PC-9 (cell line): ENCODE measurements at regions not wholly inside any gene's neighbourhood (a gene's known extent, or its start where the extent isn't known, plus 50 kb on each side); places are given as distances from the start of the nearest gene placed in this dataset.

ENCODE experiments used
- BruUV-seq: library from RNA; stranded (reverse); fragments of 400-500 nt; replicated peaks from 2 replicates; lab custom pipeline; 2021; lab: Mats Ljungman, UMichigan
- CTCF ChIA-PET: fragments of 300-600 bp; sonication (Branson Sonifier 250); formaldehyde crosslinking; loops from one replicate; lab custom pipeline; 2022; ENCODE audit warnings: antibody characterized with exemption; lab: Charles Lee
- POLR2A ChIA-PET: fragments of 300-600 bp; sonication (Branson Sonifier 250); formaldehyde crosslinking; loops from one replicate; lab custom pipeline; 2022; ENCODE audit warnings: antibody characterized with exemption; ENCODE audit not compliant: unreplicated experiment; lab: Charles Lee
- DNase-seq, 2 experiments: peaks; one replicate each; pipeline versions ENCODE4 v3.0.0 to v3.0.0-alpha.2; 2015 to 2022; ENCODE audit warnings: mixed read lengths in 1 of 2
- H2AFZ ChIP-seq: fragments of 200-600 bp; sonication (generic); 2 replicates; pipeline ENCODE4 v1.8.1; 2017; ENCODE audit warnings: antibody characterized with exemption
- H3F3A ChIP-seq: fragments of 200-600 bp; sonication (generic); 2 replicates; pipeline ENCODE4 v1.8.1; 2017; ENCODE audit warnings: antibody characterized with exemption, mild to moderate bottlenecking, low read depth; ENCODE audit not compliant: insufficient read depth
- H3K27ac ChIP-seq: fragments of 200-600 bp; sonication (generic); 2 replicates; pipeline ENCODE4 v1.6.1; 2016; ENCODE audit warnings: mixed run types
- H3K27me3 ChIP-seq: fragments of 200-600 bp; sonication (generic); 2 replicates; pipeline ENCODE4 v1.6.1; 2016; ENCODE audit warnings: low read depth, mixed run types; ENCODE audit not compliant: insufficient read depth
- H3K36me3 ChIP-seq: fragments of 200-600 bp; sonication (generic); 2 replicates; pipeline ENCODE4 v1.6.1; 2016; ENCODE audit warnings: low read depth, mixed run types
- H3K4me1 ChIP-seq: fragments of 200-600 bp; sonication (generic); replicated peaks from 2 replicates; pipeline ENCODE4 v1.6.1; 2016; ENCODE audit warnings: mixed run types; ENCODE audit not compliant: insufficient read depth
- H3K4me2 ChIP-seq: fragments of 200-600 bp; sonication (generic); 2 replicates; pipeline ENCODE4 v1.6.1; 2017; ENCODE audit warnings: mixed run types
- H3K4me3 ChIP-seq: fragments of 200-600 bp; sonication (generic); 2 replicates; pipeline ENCODE4 v1.6.1; 2016; ENCODE audit warnings: mixed run types
- H3K79me2 ChIP-seq: fragments of 200-600 bp; sonication (generic); 2 replicates; pipeline ENCODE4 v1.6.1; 2017; ENCODE audit warnings: low read depth, mixed run types
- H3K9me2 ChIP-seq: fragments of 200-600 bp; sonication (generic); 2 replicates; pipeline ENCODE4 v1.8.1; 2017; ENCODE audit warnings: mild to moderate bottlenecking; ENCODE audit not compliant: insufficient read depth
- H3K9me3 ChIP-seq: fragments of 200-600 bp; sonication (generic); 2 replicates; pipeline ENCODE4 v1.8.1; 2016; ENCODE audit warnings: low read depth; ENCODE audit not compliant: insufficient read depth
- H4K20me1 ChIP-seq: fragments of 200-600 bp; sonication (generic); 2 replicates; pipeline ENCODE4 v1.8.1; 2017; ENCODE audit not compliant: insufficient read depth
- CTCF ChIP-seq: fragments of 200-600 bp; sonication (generic); conservative IDR thresholded peaks from 2 replicates; pipeline ENCODE4 v1.6.1; 2017; ENCODE audit warnings: mixed run types, antibody characterized with exemption, mild to moderate bottlenecking, moderate library complexity
- EZH2 ChIP-seq: fragments of 200-600 bp; sonication (generic); IDR thresholded peaks from 2 replicates; pipeline ENCODE4 v1.8.0; 2017; ENCODE audit warnings: antibody characterized with exemption, low read depth
- intact Hi-C: fragments of 100-400 bp; cut with micrococcal nuclease; formaldehyde crosslinking; loops from one replicate; pipeline ENCODE4 v1.10.0; 2022; ENCODE audit not compliant: unreplicated experiment

- POLR2A ChIA-PET: no interaction called here
- TF ChIP-seq EZH2 (no peak), CTCF (no peak)
These were observed 728.5 kb upstream of the NDST4 start for GRCh38 chr4:115841871-115842270.

GRCh38 chr4:115834441-115834840, 721.0 kb upstream of the NDST4 start:
- no peak overlapping the region for H3K27ac ChIP-seq
- ChIA-PET POLR2A (no interaction called here), CTCF (no interaction called here)
- DNase-seq: peak; percentile 45 to 49
- TF ChIP-seq CTCF (no peak), EZH2 (no peak)
- H3K27me3 ChIP-seq: no peaks in the 10 kb centered on the region
- H4K20me1 ChIP-seq: no peaks in the 10 kb centered on the region
- no TSS peak for BruUV-seq
- no peaks in the 10 kb centered on the region for H3K79me2 ChIP-seq
- H3F3A ChIP-seq: no peaks in the 10 kb centered on the region
- peak overlapping the region; percentile 28; the same call in 1 of the 2 replicates for H3K4me2 ChIP-seq
- H3K9me3 ChIP-seq: no peaks in the 10 kb centered on the region
- H3K4me3 ChIP-seq: no peak overlapping the region
- no peaks in the 10 kb centered on the region for H3K9me2 ChIP-seq
- 0 out of 2 replicates have a peak, but pooled peaks cover 8% of the 10 kb centered on the region for H3K4me1 ChIP-seq
- peak overlapping the region; percentile 55; the same call in 1 of the 2 replicates for H2AFZ ChIP-seq
- no peaks in the 10 kb centered on the region for H3K36me3 ChIP-seq
- intact Hi-C loops: no loop called here

More at GRCh38 chr4:115841871-115842270, 728.5 kb upstream of the NDST4 start:
- H3K4me3 ChIP-seq: no peak overlapping the region
- BruUV-seq: no TSS peak
- no peaks in the 10 kb centered on the region for H3K36me3 ChIP-seq
- H3K4me2 ChIP-seq: no peak overlapping the region
- no peaks in the 10 kb centered on the region for H3K4me1 ChIP-seq
- H3K27ac ChIP-seq: no peak overlapping the region
- H3F3A ChIP-seq: no peaks in the 10 kb centered on the region
- H4K20me1 ChIP-seq: no peaks in the 10 kb centered on the region
- intact Hi-C loops: no loop called here
- no peak overlapping the region for H2AFZ ChIP-seq
- CTCF ChIA-PET: no interaction called here
- no peaks in the 10 kb centered on the region for H3K9me3 ChIP-seq
- H3K27me3 ChIP-seq: no peaks in the 10 kb centered on the region
- no peaks in the 10 kb centered on the region for H3K79me2 ChIP-seq
- no peak for DNase-seq
- H3K9me2 ChIP-seq: no peaks in the 10 kb centered on the region

- ChIA-PET POLR2A (no interaction called here), CTCF (no interaction called here)
- TF ChIP-seq CTCF (no peak), EZH2 (no peak)
- no peak for DNase-seq
- Histone ChIP-seq H3K79me2 (no peaks in the 10 kb centered on the region), H3K4me3 (no peak overlapping the region), H3K36me3 (no peaks in the 10 kb centered on the region), H3K4me2 (no peak overlapping the region), H2AFZ (no peak overlapping the region), H3K9me2 (no peaks in the 10 kb centered on the region), H3K4me1 (no peaks in the 10 kb centered on the region), H3F3A (no peaks in the 10 kb centered on the region), H3K27me3 (no peaks in the 10 kb centered on the region), H4K20me1 (no peaks in the 10 kb centered on the region), H3K9me3 (no peaks in the 10 kb centered on the region), H3K27ac (no peak overlapping the region)
- BruUV-seq: no TSS peak
- intact Hi-C loops: no loop called here
These were observed 711.2 kb upstream of the NDST4 start for GRCh38 chr4:115824630-115825029.
